Glutamatergic neuron (in vitro differentiated cells): ENCODE measurements at regions not wholly inside any gene's neighbourhood (a gene's known extent, or its start where the extent isn't known, plus 50 kb on each side); places are given as distances from the start of the nearest gene placed in this dataset.

Experiments
- DNase-seq: peaks from one replicate; pipeline ENCODE4 v3.0.0; 2022
- H3K27ac Mint-ChIP-seq: one replicate; pipeline ENCODE4 v1.8.0; 2020; ENCODE audit warnings: mild to moderate bottlenecking, mixed read lengths, inconsistent platforms; ENCODE audit not compliant: unreplicated experiment
- H3K27me3 Mint-ChIP-seq: one replicate; pipeline ENCODE4 v1.8.0; 2020; ENCODE audit warnings: mild to moderate bottlenecking, moderate library complexity, mixed read lengths, inconsistent platforms; ENCODE audit not compliant: unreplicated experiment
- H3K36me3 Mint-ChIP-seq: one replicate; pipeline ENCODE4 v1.8.0; 2020; ENCODE audit warnings: mild to moderate bottlenecking, mixed read lengths, inconsistent platforms; ENCODE audit not compliant: unreplicated experiment
- H3K4me1 Mint-ChIP-seq: one replicate; pipeline ENCODE4 v1.8.0; 2020; ENCODE audit warnings: mild to moderate bottlenecking, low read depth, mixed read lengths, inconsistent platforms; ENCODE audit not compliant: unreplicated experiment
- H3K4me3 Mint-ChIP-seq: one replicate; pipeline ENCODE4 v1.8.0; 2020; ENCODE audit warnings: mild to moderate bottlenecking, mixed read lengths, inconsistent platforms; ENCODE audit not compliant: unreplicated experiment
- H3K9me3 Mint-ChIP-seq: one replicate; pipeline ENCODE4 v1.8.0; 2020; ENCODE audit warnings: mild to moderate bottlenecking, moderate library complexity, mixed read lengths, inconsistent platforms; ENCODE audit not compliant: unreplicated experiment
- TF ChIP-seq, protein P1 (sequence below): fragments of 200-600 bp; sonication (generic); IDR thresholded peaks from one replicate; pipeline ENCODE4 v1.5.0; 2021; ENCODE audit not compliant: partially characterized antibody, unreplicated experiment

DNA sequence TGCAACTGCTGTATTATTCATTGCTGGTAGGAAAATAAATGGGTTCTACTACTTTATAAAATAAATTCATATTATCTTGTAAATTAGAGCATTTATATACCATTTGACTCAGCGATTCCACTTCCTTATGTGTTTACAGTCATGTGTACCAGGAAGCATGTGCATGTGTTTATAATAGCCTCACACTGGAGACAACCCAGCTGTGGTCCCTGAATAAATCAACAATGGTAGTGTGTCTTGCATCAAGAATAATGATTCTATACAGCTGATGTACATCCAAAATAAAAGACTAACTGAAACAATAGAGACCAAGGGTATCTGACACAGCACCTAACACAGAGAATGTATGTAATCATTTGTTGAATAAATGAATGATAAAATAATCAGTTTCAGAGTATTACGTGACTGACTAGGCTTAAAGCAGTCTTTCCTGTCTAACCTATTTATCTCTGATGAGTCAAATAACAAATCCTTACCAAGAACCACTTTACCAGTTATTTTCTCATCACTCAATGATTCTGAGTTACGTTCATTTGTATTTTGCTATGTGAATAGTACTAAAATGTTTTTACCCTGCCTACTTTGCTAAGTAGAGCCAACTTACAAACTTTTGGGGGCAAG is 216.8 kb downstream of the UBE2E3 start:
- no peaks in the 10 kb centered on the region for H3K9me3 Mint-ChIP-seq
- H3K36me3 Mint-ChIP-seq = no peaks in the 10 kb centered on the region
- H3K4me1 Mint-ChIP-seq = peaks cover 8% of the 10 kb centered on the region
- TF ChIP-seq, protein P1, sequence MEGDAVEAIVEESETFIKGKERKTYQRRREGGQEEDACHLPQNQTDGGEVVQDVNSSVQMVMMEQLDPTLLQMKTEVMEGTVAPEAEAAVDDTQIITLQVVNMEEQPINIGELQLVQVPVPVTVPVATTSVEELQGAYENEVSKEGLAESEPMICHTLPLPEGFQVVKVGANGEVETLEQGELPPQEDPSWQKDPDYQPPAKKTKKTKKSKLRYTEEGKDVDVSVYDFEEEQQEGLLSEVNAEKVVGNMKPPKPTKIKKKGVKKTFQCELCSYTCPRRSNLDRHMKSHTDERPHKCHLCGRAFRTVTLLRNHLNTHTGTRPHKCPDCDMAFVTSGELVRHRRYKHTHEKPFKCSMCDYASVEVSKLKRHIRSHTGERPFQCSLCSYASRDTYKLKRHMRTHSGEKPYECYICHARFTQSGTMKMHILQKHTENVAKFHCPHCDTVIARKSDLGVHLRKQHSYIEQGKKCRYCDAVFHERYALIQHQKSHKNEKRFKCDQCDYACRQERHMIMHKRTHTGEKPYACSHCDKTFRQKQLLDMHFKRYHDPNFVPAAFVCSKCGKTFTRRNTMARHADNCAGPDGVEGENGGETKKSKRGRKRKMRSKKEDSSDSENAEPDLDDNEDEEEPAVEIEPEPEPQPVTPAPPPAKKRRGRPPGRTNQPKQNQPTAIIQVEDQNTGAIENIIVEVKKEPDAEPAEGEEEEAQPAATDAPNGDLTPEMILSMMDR = no peak
- no peak for DNase-seq
- H3K4me3 Mint-ChIP-seq = no peak overlapping the region
- H3K27me3 Mint-ChIP-seq = peaks cover 2% of the 10 kb centered on the region
- H3K27ac Mint-ChIP-seq = no peak overlapping the region

DNA sequence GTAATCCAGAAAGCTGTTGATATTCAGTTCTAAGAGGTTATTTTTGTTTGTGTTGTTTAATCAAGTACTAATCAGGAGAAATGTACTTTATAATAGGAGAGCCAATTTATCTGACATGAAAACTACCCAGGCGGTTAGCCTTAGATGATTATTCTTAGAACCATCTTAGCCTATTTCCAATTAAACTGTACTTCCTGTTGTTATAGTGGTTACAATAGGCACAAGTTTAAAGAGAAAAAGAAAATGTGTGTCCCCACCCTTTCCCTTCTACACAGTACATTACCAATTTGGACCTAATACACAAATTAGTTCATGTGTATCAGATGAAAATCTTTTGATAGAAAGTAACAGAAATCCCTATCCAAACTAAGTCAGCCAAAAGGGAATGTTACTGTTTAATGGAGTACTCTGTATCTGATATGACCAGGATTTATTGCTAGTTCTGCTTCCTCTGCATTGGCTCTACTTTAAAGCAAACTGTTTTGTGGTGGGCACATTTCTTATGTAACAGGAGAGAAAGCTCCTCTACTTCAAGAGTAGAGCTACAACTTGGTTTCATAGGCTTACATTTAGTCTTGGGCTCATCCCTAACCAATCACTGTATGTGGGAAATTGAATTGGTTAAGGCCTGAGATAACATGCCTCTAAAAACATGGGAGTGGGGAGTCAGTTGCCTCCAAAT is 217.9 kb downstream of the UBE2E3 start:
- Mint-ChIP-seq H3K27ac (no peak overlapping the region), H3K27me3 (peaks cover 2% of the 10 kb centered on the region), H3K4me3 (no peak overlapping the region), H3K9me3 (no peaks in the 10 kb centered on the region), H3K36me3 (no peaks in the 10 kb centered on the region), H3K4me1 (peaks cover 8% of the 10 kb centered on the region)
- TF ChIP-seq, protein P1 = no peak
- no peak for DNase-seq

DNA sequence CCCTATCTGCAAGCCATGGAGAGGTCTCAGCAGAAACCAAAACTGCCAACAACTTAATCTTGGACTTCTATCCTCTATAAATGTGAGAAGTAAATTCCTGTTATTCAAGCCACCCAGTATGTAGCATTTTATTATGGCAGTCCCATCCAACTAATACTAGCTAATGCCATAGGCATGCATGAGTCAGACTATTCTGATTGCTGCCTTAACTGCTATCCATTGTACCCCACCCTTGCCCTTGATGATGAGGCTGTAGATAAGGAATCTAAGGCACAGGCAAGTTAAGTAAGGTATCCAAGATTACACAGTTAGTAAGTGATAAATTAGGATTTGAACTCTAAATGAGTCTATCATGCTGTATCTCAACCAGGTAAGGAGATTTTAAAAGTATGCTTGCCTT is 223.0 kb downstream of the UBE2E3 start:
- Mint-ChIP-seq H3K36me3 (peaks cover 15% of the 10 kb centered on the region), H3K27ac (no peak overlapping the region), H3K9me3 (peaks cover 3% of the 10 kb centered on the region), H3K4me1 (no peaks in the 10 kb centered on the region), H3K27me3 (no peaks in the 10 kb centered on the region), H3K4me3 (no peak overlapping the region)
- TF ChIP-seq, protein P1 = no peak
- DNase-seq = no peak

DNA sequence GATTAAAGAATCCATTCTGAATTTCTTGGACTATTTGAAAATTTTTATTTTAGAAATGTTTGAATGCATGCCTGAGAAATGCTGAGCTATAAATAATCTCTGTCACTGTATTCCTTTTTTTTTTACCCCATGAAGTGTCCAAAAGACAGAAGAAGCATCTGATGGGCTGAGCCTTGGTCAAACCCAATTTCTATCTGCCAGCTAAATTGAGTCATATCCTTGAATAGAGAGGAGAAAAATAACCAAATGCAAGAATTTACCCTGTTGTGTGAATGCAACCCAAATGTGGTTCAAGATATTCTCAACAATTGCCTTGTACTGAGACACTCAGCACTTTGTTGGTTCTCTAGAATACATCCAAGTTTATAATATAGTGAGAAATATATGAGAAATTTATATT is 223.5 kb downstream of the UBE2E3 start:
- H3K27ac Mint-ChIP-seq = no peak overlapping the region
- peaks cover 3% of the 10 kb centered on the region for H3K9me3 Mint-ChIP-seq
- no peak for DNase-seq
- H3K36me3 Mint-ChIP-seq = peaks cover 18% of the 10 kb centered on the region
- no peak overlapping the region for H3K4me3 Mint-ChIP-seq
- H3K27me3 Mint-ChIP-seq = no peaks in the 10 kb centered on the region
- TF ChIP-seq, protein P1 = no peak
- no peaks in the 10 kb centered on the region for H3K4me1 Mint-ChIP-seq

DNA sequence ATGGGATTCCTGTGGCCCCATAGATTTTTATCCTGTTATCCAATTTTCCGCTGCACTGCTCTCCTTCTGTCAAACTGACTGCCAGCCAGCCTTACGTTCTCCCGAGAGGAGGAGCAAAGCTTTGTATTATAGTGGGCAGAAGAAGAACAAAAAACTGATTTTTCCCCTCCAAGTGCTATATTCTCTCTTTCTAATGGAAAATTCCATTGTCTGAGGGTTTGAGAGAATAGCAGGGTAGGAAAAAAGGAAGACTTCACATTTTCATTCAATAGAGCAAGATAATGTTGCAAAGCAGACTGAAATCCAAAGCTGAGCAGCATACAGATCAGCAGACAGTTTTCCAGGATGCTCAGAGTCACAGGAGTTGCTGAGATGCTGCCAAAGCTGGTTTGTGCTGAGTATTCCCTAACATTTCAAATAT is 238.0 kb downstream of the UBE2E3 start:
- TF ChIP-seq, protein P1 = no peak
- Mint-ChIP-seq H3K27ac (peak overlapping the region; percentile 79), H3K9me3 (peaks cover 2% of the 10 kb centered on the region), H3K4me3 (no peak overlapping the region), H3K4me1 (peaks cover 6% of the 10 kb centered on the region), H3K36me3 (no peaks in the 10 kb centered on the region), H3K27me3 (no peaks in the 10 kb centered on the region)
- DNase-seq = no peak
